B cell (primary cell): ENCODE measurements at regions not wholly inside any gene's neighbourhood (a gene's known extent, or its start where the extent isn't known, plus 50 kb on each side); places are given as distances from the start of the nearest gene placed in this dataset.
"Not testable (repeated sequence)": the region's sequence is repeated elsewhere in the genome, so short reads cannot be mapped to it uniquely, and the experiment has no call there.

Source experiments
- CTCF ChIP-seq: fragments of 200-600 bp; IDR thresholded peaks from one replicate; pipeline ENCODE4 v1.8.0; 2022; ENCODE audit warnings: antibody characterized with exemption, mild to moderate bottlenecking
- EZH2 ChIP-seq: IDR thresholded peaks from 2 replicates; pipeline ENCODE4 v1.6.1; 2012; ENCODE audit warnings: borderline replicate concordance, low read depth, mild to moderate bottlenecking, moderate library complexity, low read length; ENCODE audit not compliant: insufficient read depth, poor library complexity, severe bottlenecking

GRCh38 chr12:13898387-13898786 is 83.0 kb downstream of the GRIN2B start:
- TF ChIP-seq CTCF, EZH2: not testable (repeated sequence)
